ENCODE measurements at regions not wholly inside any gene's neighbourhood (a gene's known extent, or its start where the extent isn't known, plus 50 kb on each side); places are given as distances from the start of the nearest gene placed in this dataset.

- TF ChIP-seq CTCF (IDR thresholded peaks at IDR 0.05) (no peak), POLR2A (IDR thresholded peaks at IDR 0.05; ENCODE audit: low read depth) (no peak)
Observed at GRCh38 chr15:70192041-70192440, 94.3 kb upstream of the TLE3 start.
